Nucleus accumbens (tissue), 56 donors: ENCODE measurements at regions not wholly inside any gene's neighbourhood (a gene's known extent, or its start where the extent isn't known, plus 50 kb on each side); places are given as distances from the start of the nearest gene placed in this dataset.

Source experiments
- DNase-seq, 56 donors: peaks; one replicate each; lab custom pipeline; 2025; lab: John Stamatoyannopoulos, UW

GRCh38 chr2:106041150-106041549 lies 153.0 kb downstream of the UXS1 start:
- DNase-seq: no peak

GRCh38 chr2:106039634-106040315 lies 154.3 kb downstream of the UXS1 start:
- peak in 2 of 56 donors; percentile 5 to 8 for DNase-seq

- peak in 8 of 56 donors; percentile 7 to 47 (median 18) for DNase-seq
Measured at GRCh38 chr2:106038601-106039375, 155.3 kb downstream of the UXS1 start.

GRCh38 chr2:106037932-106038331 lies 156.2 kb downstream of the UXS1 start:
- no peak for DNase-seq

- no peak for DNase-seq
Measured at GRCh38 chr2:106037262-106037661, 156.8 kb downstream of the UXS1 start.

GRCh38 chr2:106034325-106034724 lies 159.8 kb downstream of the UXS1 start:
- DNase-seq: no peak

- DNase-seq: no peak
Measured at GRCh38 chr2:106032676-106033075, 161.4 kb downstream of the UXS1 start.

GRCh38 chr2:106030287-106031268 lies 163.5 kb downstream of the UXS1 start:
- DNase-seq: peak in 2 of 56 donors; percentile 9 to 16

GRCh38 chr2:106028192-106028591 lies 165.9 kb downstream of the UXS1 start:
- DNase-seq: no peak

- DNase-seq: no peak
Measured at GRCh38 chr2:106026271-106027190, 167.6 kb downstream of the UXS1 start.

GRCh38 chr2:106025796-106026195 lies 168.3 kb downstream of the UXS1 start:
- DNase-seq: no peak

GRCh38 chr2:106021662-106022028 lies 172.5 kb downstream of the UXS1 start:
- no peak for DNase-seq

GRCh38 chr2:106020821-106021661 lies 173.1 kb downstream of the UXS1 start:
- DNase-seq: peak in 18 of 56 donors; percentile 2 to 55 (median 15)

- DNase-seq: no peak
Measured at GRCh38 chr2:106020032-106020431, 174.1 kb downstream of the UXS1 start.

GRCh38 chr2:106018141-106018540 lies 176.0 kb downstream of the UXS1 start:
- no peak for DNase-seq

- no peak for DNase-seq
Measured at GRCh38 chr2:106012591-106013347, 181.3 kb downstream of the UXS1 start.

GRCh38 chr2:106012001-106012590 lies 182.0 kb downstream of the UXS1 start:
- DNase-seq: no peak

- no peak for DNase-seq
Measured at GRCh38 chr2:106011380-106011779, 182.7 kb downstream of the UXS1 start.
